HAP-1 (cell line): ENCODE measurements at regions not wholly inside any gene's neighbourhood (a gene's known extent, or its start where the extent isn't known, plus 50 kb on each side); places are given as distances from the start of the nearest gene placed in this dataset.

Source experiments
- DNase-seq, 2 experiments: peaks; one replicate each; pipeline ENCODE4 v3.0.0-alpha.2; 2016 to 2020; ENCODE audit warnings: low spot score in 2 of 2
- H3K27me3 ChIP-seq: fragments of 250-450 bp; sonication (Bioruptor Pico); 2 replicates; pipeline ENCODE4 v1.5.1; 2020; ENCODE audit warnings: low read depth, mild to moderate bottlenecking, moderate library complexity
- H3K36me3 ChIP-seq: fragments of 250-450 bp; sonication (Bioruptor Pico); replicated peaks from 2 replicates; pipeline ENCODE4 v1.5.1; 2020; ENCODE audit warnings: mild to moderate bottlenecking
- H3K4me1 ChIP-seq: fragments of 250-450 bp; sonication (Bioruptor Pico); 2 replicates; pipeline ENCODE4 v1.5.1; 2020; ENCODE audit warnings: mild to moderate bottlenecking
- H3K4me3 ChIP-seq: fragments of 250-450 bp; sonication (Bioruptor Pico); 2 replicates; pipeline ENCODE4 v1.5.1; 2020; ENCODE audit warnings: mild to moderate bottlenecking, moderate library complexity
- H3K9me3 ChIP-seq: fragments of 250-450 bp; sonication (Bioruptor Pico); 2 replicates; pipeline ENCODE4 v1.5.1; 2020; ENCODE audit warnings: mild to moderate bottlenecking, moderate library complexity
- in situ Hi-C: fragments of 300-500 bp; cut with MboI; formaldehyde crosslinking; loops from 3 replicates; pipeline ENCODE4 v1.14.3; 2020; ENCODE audit warnings: low sequenced_read_pairs, inconsistent platforms, mixed read lengths

GRCh38 chr6:169972736-169973135 lies 221.3 kb downstream of the ERMARD start:
- H3K36me3 ChIP-seq, result no peaks in the 10 kb centered on the region
- peaks cover 7% of the 10 kb centered on the region; the same call in 1 of the 2 replicates for H3K27me3 ChIP-seq
- no peaks in the 10 kb centered on the region for H3K4me1 ChIP-seq
- no peak overlapping the region for H3K4me3 ChIP-seq
- no peaks in the 10 kb centered on the region for H3K9me3 ChIP-seq
- in situ Hi-C loops, result no loop called here
- no peak for DNase-seq

GRCh38 chr6:169972101-169972651 lies 220.8 kb downstream of the ERMARD start:
- no peak for DNase-seq
- Histone ChIP-seq H3K9me3 (no peaks in the 10 kb centered on the region), H3K36me3 (no peaks in the 10 kb centered on the region), H3K4me1 (no peaks in the 10 kb centered on the region), H3K27me3 (peaks cover 7% of the 10 kb centered on the region; the same call in 1 of the 2 replicates), H3K4me3 (no peak overlapping the region)
- in situ Hi-C loops, result no loop called here

- no peak for DNase-seq
- Histone ChIP-seq H3K9me3 (no peaks in the 10 kb centered on the region), H3K27me3 (peaks cover 3% of the 10 kb centered on the region; the same call in 1 of the 2 replicates), H3K4me1 (no peaks in the 10 kb centered on the region), H3K4me3 (no peak overlapping the region), H3K36me3 (no peaks in the 10 kb centered on the region)
- in situ Hi-C loops, result no loop called here
Measured at GRCh38 chr6:169971081-169971861, 219.8 kb downstream of the ERMARD start.

GRCh38 chr6:169970306-169970988 lies 219.0 kb downstream of the ERMARD start:
- Histone ChIP-seq H3K27me3 (no peaks in the 10 kb centered on the region), H3K36me3 (no peaks in the 10 kb centered on the region), H3K9me3 (no peaks in the 10 kb centered on the region), H3K4me3 (no peak overlapping the region), H3K4me1 (no peaks in the 10 kb centered on the region)
- no peak for DNase-seq
- in situ Hi-C loops, result no loop called here

- Histone ChIP-seq H3K36me3 (no peaks in the 10 kb centered on the region), H3K27me3 (no peaks in the 10 kb centered on the region), H3K9me3 (no peaks in the 10 kb centered on the region), H3K4me3 (no peak overlapping the region), H3K4me1 (no peaks in the 10 kb centered on the region)
- in situ Hi-C loops, result no loop called here
- DNase-seq, result no peak
Measured at GRCh38 chr6:169969372-169970099, 218.1 kb downstream of the ERMARD start.

- Histone ChIP-seq H3K4me3 (no peak overlapping the region), H3K27me3 (no peaks in the 10 kb centered on the region), H3K9me3 (no peaks in the 10 kb centered on the region), H3K36me3 (no peaks in the 10 kb centered on the region), H3K4me1 (no peaks in the 10 kb centered on the region)
- no peak for DNase-seq
- in situ Hi-C loops, result no loop called here
Measured at GRCh38 chr6:169968541-169969270, 217.3 kb downstream of the ERMARD start.

GRCh38 chr6:169967687-169968086 lies 216.3 kb downstream of the ERMARD start:
- no peak overlapping the region for H3K4me3 ChIP-seq

GRCh38 chr6:169966312-169967181 lies 215.1 kb downstream of the ERMARD start:
- Histone ChIP-seq H3K36me3 (no peaks in the 10 kb centered on the region), H3K9me3 (no peaks in the 10 kb centered on the region), H3K27me3 (no peaks in the 10 kb centered on the region), H3K4me1 (no peaks in the 10 kb centered on the region), H3K4me3 (no peak overlapping the region)
- in situ Hi-C loops, result no loop called here
- no peak for DNase-seq

More at GRCh38 chr6:169967687-169968086, 216.3 kb downstream of the ERMARD start:
- in situ Hi-C loops, result no loop called here
- H3K9me3 ChIP-seq, result no peaks in the 10 kb centered on the region
- no peaks in the 10 kb centered on the region for H3K36me3 ChIP-seq
- H3K27me3 ChIP-seq, result no peaks in the 10 kb centered on the region
- no peaks in the 10 kb centered on the region for H3K4me1 ChIP-seq
- DNase-seq, result no peak

GRCh38 chr6:169965657-169966311 lies 214.4 kb downstream of the ERMARD start:
- Histone ChIP-seq H3K4me1 (no peaks in the 10 kb centered on the region), H3K9me3 (no peaks in the 10 kb centered on the region), H3K27me3 (no peaks in the 10 kb centered on the region), H3K36me3 (no peaks in the 10 kb centered on the region), H3K4me3 (no peak overlapping the region)
- in situ Hi-C loops, result no loop called here
- no peak for DNase-seq

- Histone ChIP-seq H3K27me3 (no peaks in the 10 kb centered on the region), H3K4me3 (no peak overlapping the region), H3K4me1 (no peaks in the 10 kb centered on the region), H3K9me3 (no peaks in the 10 kb centered on the region), H3K36me3 (no peaks in the 10 kb centered on the region)
- DNase-seq, result no peak
- in situ Hi-C loops, result no loop called here
Measured at GRCh38 chr6:169965239-169965638, 213.8 kb downstream of the ERMARD start.

GRCh38 chr6:169964486-169965180 lies 213.2 kb downstream of the ERMARD start:
- no peaks in the 10 kb centered on the region for H3K27me3 ChIP-seq
- no peak for DNase-seq
- H3K36me3 ChIP-seq, result no peaks in the 10 kb centered on the region
- H3K9me3 ChIP-seq, result no peaks in the 10 kb centered on the region
- in situ Hi-C loops, result no loop called here
- H3K4me3 ChIP-seq, result no peak overlapping the region
- H3K4me1 ChIP-seq, result no peaks in the 10 kb centered on the region
